ENCODE measurements at regions not wholly inside any gene's neighbourhood (a gene's known extent, or its start where the extent isn't known, plus 50 kb on each side); places are given as distances from the start of the nearest gene placed in this dataset.
"Not testable (repeated sequence)": the region's sequence is repeated elsewhere in the genome, so short reads cannot be mapped to it uniquely, and the experiment has no call there.

DNA sequence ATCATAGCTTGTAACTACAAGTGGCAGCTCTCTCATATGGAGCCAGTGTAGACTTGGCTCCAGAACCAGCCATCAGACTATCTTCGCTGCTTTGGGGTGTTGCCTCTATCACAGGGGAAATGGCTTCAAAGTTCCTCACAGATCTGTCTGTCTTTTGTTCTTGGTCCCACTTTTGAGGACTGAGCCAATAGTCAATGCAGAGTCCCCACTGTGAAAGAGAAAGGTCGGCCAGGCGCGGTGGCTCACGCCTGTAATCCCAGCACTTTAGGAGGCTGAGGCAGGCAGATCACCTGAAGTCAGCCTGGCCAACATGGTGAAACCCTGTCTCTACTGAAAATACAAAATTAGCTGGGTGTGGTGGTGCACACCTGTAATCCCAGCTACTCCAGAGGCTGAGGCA is 86.9 kb upstream of the FZD7 start:
- not testable (repeated sequence) for H3K27me3 Mint-ChIP-seq (ENCODE audit: low read depth); H3K36me3 Mint-ChIP-seq (ENCODE audit: insufficient read depth)

GRCh38 chr2:201947287-201947686 is 86.4 kb upstream of the FZD7 start:
- Mint-ChIP-seq H3K27me3 (ENCODE audit: low read depth) (peaks cover 4% of the 10 kb centered on the region), H3K36me3 (ENCODE audit: insufficient read depth) (no peaks in the 10 kb centered on the region), H3K4me3 (no peak overlapping the region), H3K9me3 (no peaks in the 10 kb centered on the region), H3K4me1 (ENCODE audit: low read depth) (no peaks in the 10 kb centered on the region)
- ATAC-seq (no peak), DNase-seq (no peak)

More for the DNA sequence above, 86.9 kb upstream of the FZD7 start:
- not testable (repeated sequence) for DNase-seq; ATAC-seq; H3K4me1 Mint-ChIP-seq (ENCODE audit: low read depth); H3K9me3 Mint-ChIP-seq; H3K4me3 Mint-ChIP-seq

DNA sequence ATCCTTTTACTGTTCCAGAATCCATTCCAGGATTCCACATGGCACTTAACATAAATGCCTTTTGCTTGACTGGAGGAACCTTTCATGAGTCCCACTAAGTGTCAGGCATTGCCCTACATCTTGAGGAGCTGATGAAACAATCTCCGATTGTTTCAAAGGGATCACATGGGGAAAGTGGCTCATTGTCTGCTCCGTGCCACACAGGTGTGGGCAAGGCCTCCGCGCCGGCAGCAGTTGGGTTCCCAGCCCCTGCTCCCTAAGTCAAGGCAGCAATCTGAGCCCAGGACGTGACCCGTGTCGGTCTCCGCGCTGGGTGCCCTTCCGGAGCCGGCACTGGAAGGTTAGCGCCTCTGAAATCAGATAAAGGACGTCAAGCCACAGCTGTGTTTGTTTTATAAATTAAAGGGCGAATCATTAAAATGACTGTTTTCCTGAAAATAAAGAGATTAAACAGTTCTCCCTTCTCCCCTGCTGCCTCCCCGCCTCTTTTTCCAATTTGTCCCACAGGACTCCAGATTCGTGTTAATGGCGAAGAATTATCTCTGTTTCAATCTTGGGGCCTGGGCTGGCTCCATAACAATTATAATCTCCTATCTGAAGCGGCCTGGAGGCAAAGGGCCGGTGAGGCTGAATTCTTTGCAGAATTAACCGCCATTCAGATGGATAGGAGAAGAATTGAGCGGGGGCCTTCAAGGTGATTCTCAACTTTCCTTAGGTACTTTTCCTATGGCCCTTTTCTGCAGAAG is 84.3 kb upstream of the FZD7 start:
- Mint-ChIP-seq H3K9me3 (no peaks in the 10 kb centered on the region), H3K36me3 (ENCODE audit: insufficient read depth) (no peaks in the 10 kb centered on the region), H3K4me3 (no peak overlapping the region), H3K4me1 (ENCODE audit: low read depth) (no peaks in the 10 kb centered on the region), H3K27me3 (ENCODE audit: low read depth) (peaks cover 4% of the 10 kb centered on the region)
- ATAC-seq, result no peak
- no peak for DNase-seq

- H3K4me3 Mint-ChIP-seq, result no peak overlapping the region
- H3K4me1 Mint-ChIP-seq (ENCODE audit: low read depth), result no peaks in the 10 kb centered on the region
- H3K27me3 Mint-ChIP-seq (ENCODE audit: low read depth), result peaks cover 4% of the 10 kb centered on the region
- DNase-seq, result no peak
- ATAC-seq, result no peak
- H3K9me3 Mint-ChIP-seq, result no peaks in the 10 kb centered on the region
- H3K36me3 Mint-ChIP-seq (ENCODE audit: insufficient read depth), result no peaks in the 10 kb centered on the region
Observed at GRCh38 chr2:201949927-201950246, 83.8 kb upstream of the FZD7 start.

DNA sequence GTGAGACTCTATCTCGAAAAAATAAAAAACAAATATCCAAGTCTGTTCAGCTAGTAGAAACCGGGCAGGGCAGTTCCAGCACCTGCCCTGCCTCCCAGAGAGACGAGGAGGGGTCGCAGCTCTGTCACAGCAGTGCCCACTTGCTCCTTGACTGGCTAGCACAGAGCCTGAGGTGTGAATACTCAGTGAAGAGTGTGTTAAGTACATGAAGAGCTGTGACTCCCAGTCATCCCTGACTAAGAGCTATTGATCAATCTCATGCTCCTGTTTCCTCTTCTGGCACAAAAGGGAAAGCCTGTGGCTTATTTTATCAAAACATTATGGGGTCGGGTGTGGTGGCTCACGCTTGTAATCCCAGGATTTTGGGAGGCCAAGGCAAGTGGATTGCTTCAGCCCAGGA is 83.0 kb upstream of the FZD7 start:
- H3K4me3 Mint-ChIP-seq, result no peak overlapping the region
- no peak for DNase-seq
- H3K4me1 Mint-ChIP-seq (ENCODE audit: low read depth), result no peaks in the 10 kb centered on the region
- no peaks in the 10 kb centered on the region for H3K36me3 Mint-ChIP-seq (ENCODE audit: insufficient read depth)
- no peak for ATAC-seq
- no peaks in the 10 kb centered on the region for H3K9me3 Mint-ChIP-seq
- H3K27me3 Mint-ChIP-seq (ENCODE audit: low read depth), result peaks cover 10% of the 10 kb centered on the region

GRCh38 chr2:201952187-201952586 is 81.5 kb upstream of the FZD7 start:
- Mint-ChIP-seq H3K4me1 (ENCODE audit: low read depth) (no peaks in the 10 kb centered on the region), H3K4me3 (no peak overlapping the region), H3K9me3 (no peaks in the 10 kb centered on the region), H3K36me3 (ENCODE audit: insufficient read depth) (no peaks in the 10 kb centered on the region), H3K27me3 (ENCODE audit: low read depth) (peaks cover 22% of the 10 kb centered on the region)
- no peak for ATAC-seq
- DNase-seq, result no peak

- H3K36me3 Mint-ChIP-seq (ENCODE audit: insufficient read depth), result no peaks in the 10 kb centered on the region
- no peak overlapping the region for H3K4me3 Mint-ChIP-seq
- DNase-seq, result no peak
- no peaks in the 10 kb centered on the region for H3K4me1 Mint-ChIP-seq (ENCODE audit: low read depth)
- H3K27me3 Mint-ChIP-seq (ENCODE audit: low read depth), result peaks cover 18% of the 10 kb centered on the region
- no peaks in the 10 kb centered on the region for H3K9me3 Mint-ChIP-seq
- no peak for ATAC-seq
Observed at GRCh38 chr2:201953396-201953795, 80.3 kb upstream of the FZD7 start.

- DNase-seq (no peak), ATAC-seq (no peak)
- no peaks in the 10 kb centered on the region for H3K9me3 Mint-ChIP-seq
- no peak overlapping the region for H3K4me3 Mint-ChIP-seq
- H3K36me3 Mint-ChIP-seq (ENCODE audit: insufficient read depth), result no peaks in the 10 kb centered on the region
- H3K27me3 Mint-ChIP-seq (ENCODE audit: low read depth), result peaks cover 18% of the 10 kb centered on the region
- H3K4me1 Mint-ChIP-seq (ENCODE audit: low read depth), result no peaks in the 10 kb centered on the region
Observed at GRCh38 chr2:201953880-201954279, 79.8 kb upstream of the FZD7 start.

DNA sequence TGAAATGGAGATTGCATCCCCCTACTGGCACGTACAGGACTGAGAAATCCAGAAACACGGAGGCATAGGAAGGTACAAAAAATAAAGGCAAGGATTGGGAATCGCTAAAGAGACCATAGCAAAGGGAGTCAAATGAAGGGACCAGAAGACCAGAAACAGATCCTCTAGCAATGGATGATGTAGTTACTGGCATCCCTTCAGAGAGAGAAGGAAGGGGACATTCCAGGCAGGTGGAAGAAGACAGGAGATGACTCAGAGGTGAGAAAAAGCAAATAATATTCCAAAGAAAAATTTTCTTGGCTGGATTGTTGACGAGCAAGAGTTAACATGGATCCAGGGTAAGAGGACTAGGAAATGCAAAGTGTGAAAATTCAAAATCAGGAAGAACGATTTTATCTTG is 78.4 kb upstream of the FZD7 start:
- Mint-ChIP-seq H3K27me3 (ENCODE audit: low read depth) (peaks cover 18% of the 10 kb centered on the region), H3K4me3 (no peak overlapping the region), H3K9me3 (no peaks in the 10 kb centered on the region), H3K36me3 (ENCODE audit: insufficient read depth) (no peaks in the 10 kb centered on the region), H3K4me1 (ENCODE audit: low read depth) (no peaks in the 10 kb centered on the region)
- no peak for DNase-seq
- no peak for ATAC-seq

- DNase-seq (no peak), ATAC-seq (no peak)
- peaks cover 18% of the 10 kb centered on the region for H3K27me3 Mint-ChIP-seq (ENCODE audit: low read depth)
- no peaks in the 10 kb centered on the region for H3K9me3 Mint-ChIP-seq
- no peak overlapping the region for H3K4me3 Mint-ChIP-seq
- H3K36me3 Mint-ChIP-seq (ENCODE audit: insufficient read depth), result no peaks in the 10 kb centered on the region
- no peaks in the 10 kb centered on the region for H3K4me1 Mint-ChIP-seq (ENCODE audit: low read depth)
Observed at GRCh38 chr2:201955702-201956141, 77.9 kb upstream of the FZD7 start.

DNA sequence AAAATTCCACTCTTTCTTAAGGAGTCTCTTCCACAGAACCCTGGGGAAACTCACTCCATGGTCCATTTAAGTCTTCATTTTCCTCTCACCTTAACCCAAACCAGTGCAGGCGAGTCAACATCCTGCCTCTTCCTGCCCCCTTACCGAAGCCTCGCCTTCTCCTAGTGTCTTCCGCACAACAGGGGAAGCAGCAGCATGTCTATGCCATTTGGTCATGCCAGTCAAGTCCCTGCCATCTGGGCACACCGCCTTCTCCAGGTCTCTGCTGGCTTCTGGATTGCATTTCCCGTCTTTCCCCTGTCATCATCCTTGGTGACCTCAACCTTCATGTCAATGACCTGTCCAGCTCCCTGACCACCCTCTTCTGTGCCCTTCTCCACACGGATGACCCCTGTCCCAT is 77.3 kb upstream of the FZD7 start:
- no peak for DNase-seq
- Mint-ChIP-seq H3K4me3 (no peak overlapping the region), H3K27me3 (ENCODE audit: low read depth) (peaks cover 18% of the 10 kb centered on the region), H3K9me3 (no peaks in the 10 kb centered on the region), H3K4me1 (ENCODE audit: low read depth) (no peaks in the 10 kb centered on the region), H3K36me3 (ENCODE audit: insufficient read depth) (no peaks in the 10 kb centered on the region)
- ATAC-seq, result no peak

DNA sequence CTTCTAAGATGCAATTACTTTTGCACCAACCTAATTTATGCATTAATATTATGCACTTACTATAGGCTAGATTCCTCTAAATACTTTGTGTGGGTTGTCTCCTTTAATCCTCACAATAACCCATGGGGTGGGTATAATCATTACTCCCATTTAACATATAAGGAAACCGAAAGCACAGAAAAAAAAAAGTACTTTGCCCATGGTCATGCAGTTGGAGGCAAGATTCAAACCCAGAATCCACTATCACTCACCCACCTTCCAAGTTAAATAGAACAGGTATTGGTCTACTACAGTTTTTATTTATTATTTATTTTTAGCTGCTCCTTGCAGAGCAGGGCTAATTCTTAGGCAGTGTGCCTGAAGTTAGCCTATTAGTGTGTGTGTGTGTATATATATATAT is 76.6 kb upstream of the FZD7 start:
- H3K4me1 Mint-ChIP-seq (ENCODE audit: low read depth), result no peaks in the 10 kb centered on the region
- DNase-seq, result no peak
- H3K27me3 Mint-ChIP-seq (ENCODE audit: low read depth), result peaks cover 18% of the 10 kb centered on the region
- H3K9me3 Mint-ChIP-seq, result no peaks in the 10 kb centered on the region
- no peak overlapping the region for H3K4me3 Mint-ChIP-seq
- H3K36me3 Mint-ChIP-seq (ENCODE audit: insufficient read depth), result no peaks in the 10 kb centered on the region
- ATAC-seq, result no peak

DNA sequence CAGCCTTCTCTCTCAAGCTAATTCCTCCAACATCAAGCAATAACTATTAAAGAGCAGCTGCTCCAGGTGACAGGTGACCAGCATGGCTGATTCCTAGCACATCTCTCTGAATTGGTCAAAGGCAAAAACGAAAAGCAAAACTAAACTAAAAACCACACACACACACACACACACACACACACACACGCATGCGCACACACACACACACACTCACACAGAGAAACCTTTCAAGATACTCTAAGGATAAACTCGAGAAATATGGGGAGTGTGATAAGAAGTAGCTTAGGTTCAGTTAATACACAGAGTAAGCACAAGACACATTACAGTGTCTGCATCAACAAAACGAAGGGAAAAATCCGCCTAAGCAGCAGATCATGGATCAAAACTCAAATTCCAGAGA is 74.5 kb upstream of the FZD7 start:
- DNase-seq (no peak), ATAC-seq (no peak)
- Mint-ChIP-seq H3K36me3 (ENCODE audit: insufficient read depth) (no peaks in the 10 kb centered on the region), H3K4me1 (ENCODE audit: low read depth) (no peaks in the 10 kb centered on the region), H3K27me3 (ENCODE audit: low read depth) (peaks cover 18% of the 10 kb centered on the region), H3K9me3 (no peaks in the 10 kb centered on the region), H3K4me3 (no peak overlapping the region)

DNA sequence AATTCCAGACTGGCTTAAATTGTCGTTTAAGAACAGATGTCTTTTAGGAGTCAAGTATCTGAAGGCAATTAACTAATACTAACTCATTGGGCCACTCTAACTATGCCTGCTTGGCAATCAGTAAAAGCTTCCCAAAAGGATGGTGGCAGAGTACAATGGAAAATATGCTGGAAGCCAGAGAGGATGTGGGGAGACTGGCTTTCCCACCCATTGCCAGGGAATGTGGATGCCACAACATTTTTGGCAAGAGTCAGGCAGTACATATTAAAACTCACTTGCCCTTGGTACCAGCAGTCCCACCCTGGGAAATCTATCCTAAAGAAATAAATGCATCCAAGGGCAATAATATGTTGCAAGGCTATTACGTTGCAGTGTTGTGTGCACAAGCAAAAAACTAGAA is 74.0 kb upstream of the FZD7 start:
- DNase-seq, result no peak

DNA sequence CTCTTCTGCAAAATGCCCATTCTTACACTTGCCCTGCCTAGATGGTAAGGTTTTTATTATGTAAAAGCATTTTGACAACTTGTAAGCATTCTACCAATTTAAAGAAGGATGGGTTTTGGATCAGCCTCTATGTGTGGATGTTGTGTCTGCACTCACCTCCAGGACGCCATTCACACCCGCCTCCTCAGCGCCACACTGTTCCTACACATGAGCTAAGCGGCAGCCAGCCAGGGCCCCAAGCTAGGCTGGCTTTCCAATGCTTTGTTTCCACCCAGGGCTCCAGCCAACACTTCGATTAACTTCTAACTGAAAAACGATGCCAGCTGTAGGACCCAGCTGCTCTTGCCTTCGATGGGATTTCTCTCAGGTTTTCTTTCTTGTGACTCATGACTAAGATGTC is 73.3 kb upstream of the FZD7 start:
- Mint-ChIP-seq H3K4me1 (ENCODE audit: low read depth) (peaks cover 6% of the 10 kb centered on the region), H3K36me3 (ENCODE audit: insufficient read depth) (no peaks in the 10 kb centered on the region), H3K4me3 (no peak overlapping the region), H3K27me3 (ENCODE audit: low read depth) (peaks cover 15% of the 10 kb centered on the region), H3K9me3 (no peaks in the 10 kb centered on the region)
- no peak for ATAC-seq
- DNase-seq, result no peak

More for the DNA sequence above, 74.0 kb upstream of the FZD7 start:
- Mint-ChIP-seq H3K27me3 (ENCODE audit: low read depth) (peaks cover 18% of the 10 kb centered on the region), H3K36me3 (ENCODE audit: insufficient read depth) (no peaks in the 10 kb centered on the region), H3K4me3 (no peak overlapping the region), H3K9me3 (no peaks in the 10 kb centered on the region), H3K4me1 (ENCODE audit: low read depth) (peaks cover 2% of the 10 kb centered on the region)
- no peak for ATAC-seq

DNA sequence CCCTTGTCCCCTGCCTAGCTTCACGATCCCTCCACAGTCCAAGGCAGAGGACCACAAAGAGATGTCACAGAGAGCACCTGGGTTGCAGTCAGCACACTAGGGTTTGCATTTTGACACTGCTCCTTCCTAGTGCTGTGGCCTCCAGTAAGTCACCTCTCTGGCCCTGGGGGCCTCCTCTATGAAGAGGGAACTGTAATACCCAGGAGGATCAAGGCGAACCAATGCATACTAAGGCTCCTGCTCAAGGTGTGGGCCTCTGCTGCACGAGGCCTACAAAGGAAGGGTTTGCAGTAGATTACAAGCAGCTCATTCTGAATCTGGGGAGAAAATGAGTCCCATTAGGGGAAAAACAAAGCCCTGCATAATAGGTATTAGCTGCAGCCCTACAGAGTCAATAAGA is 72.3 kb upstream of the FZD7 start:
- H3K27me3 Mint-ChIP-seq (ENCODE audit: low read depth), result peaks cover 6% of the 10 kb centered on the region
- ATAC-seq, result no peak
- no peaks in the 10 kb centered on the region for H3K36me3 Mint-ChIP-seq (ENCODE audit: insufficient read depth)
- peaks cover 6% of the 10 kb centered on the region for H3K4me1 Mint-ChIP-seq (ENCODE audit: low read depth)
- no peak overlapping the region for H3K4me3 Mint-ChIP-seq
- no peak for DNase-seq
- no peaks in the 10 kb centered on the region for H3K9me3 Mint-ChIP-seq

Measured in activated T-cell treated with anti-CD3 and anti-CD28 coated beads, Interleukin-2, amount 50 U/mL, for 4 hours (primary cell).